GM10248 (cell line): ENCODE measurements at regions not wholly inside any gene's neighbourhood (a gene's known extent, or its start where the extent isn't known, plus 50 kb on each side); places are given as distances from the start of the nearest gene placed in this dataset.

Source experiments
- CTCF ChIA-PET: fragments of 300-600 bp; sonication (Branson Sonifier 250); formaldehyde crosslinking; extraction: SDS; loops from one replicate; lab custom pipeline; 2021; ENCODE audit warnings: antibody characterized with exemption; lab: Yijun Ruan, JAX
- POLR2A ChIA-PET: fragments of 350-650 bp; sonication (Branson Sonifier 250); formaldehyde crosslinking; extraction: SDS; loops from one replicate; lab custom pipeline; 2020; ENCODE audit warnings: antibody characterized with exemption; lab: Yijun Ruan, JAX
- DNase-seq: peaks from one replicate; pipeline ENCODE4 v3.0.0; 2012; ENCODE audit errors: extremely low spot score
- TF ChIP-seq, protein P1 (sequence below): IDR thresholded peaks from 2 replicates; pipeline ENCODE4 v1.5.1; 2012; ENCODE audit warnings: mild to moderate bottlenecking, low read depth; ENCODE audit errors: extremely low read depth, missing control alignments, control extremely low read depth

- DNase-seq = no peak
- POLR2A ChIA-PET = interaction anchor here (1.0 kb wide), 1 partner anchor 259 kb away, joined by 3 read pairs; no protein-coding TSS in a partner anchor
- CTCF ChIA-PET = interaction anchor here (0.7 to 1.9 kb wide), 4 partner anchors 13 to 60 kb away, joined by 3 to 6 read pairs (median 4); no protein-coding TSS in a partner anchor
- TF ChIP-seq, protein P1, sequence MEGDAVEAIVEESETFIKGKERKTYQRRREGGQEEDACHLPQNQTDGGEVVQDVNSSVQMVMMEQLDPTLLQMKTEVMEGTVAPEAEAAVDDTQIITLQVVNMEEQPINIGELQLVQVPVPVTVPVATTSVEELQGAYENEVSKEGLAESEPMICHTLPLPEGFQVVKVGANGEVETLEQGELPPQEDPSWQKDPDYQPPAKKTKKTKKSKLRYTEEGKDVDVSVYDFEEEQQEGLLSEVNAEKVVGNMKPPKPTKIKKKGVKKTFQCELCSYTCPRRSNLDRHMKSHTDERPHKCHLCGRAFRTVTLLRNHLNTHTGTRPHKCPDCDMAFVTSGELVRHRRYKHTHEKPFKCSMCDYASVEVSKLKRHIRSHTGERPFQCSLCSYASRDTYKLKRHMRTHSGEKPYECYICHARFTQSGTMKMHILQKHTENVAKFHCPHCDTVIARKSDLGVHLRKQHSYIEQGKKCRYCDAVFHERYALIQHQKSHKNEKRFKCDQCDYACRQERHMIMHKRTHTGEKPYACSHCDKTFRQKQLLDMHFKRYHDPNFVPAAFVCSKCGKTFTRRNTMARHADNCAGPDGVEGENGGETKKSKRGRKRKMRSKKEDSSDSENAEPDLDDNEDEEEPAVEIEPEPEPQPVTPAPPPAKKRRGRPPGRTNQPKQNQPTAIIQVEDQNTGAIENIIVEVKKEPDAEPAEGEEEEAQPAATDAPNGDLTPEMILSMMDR = no peak
Measured at GRCh38 chr3:189566550-189567130, 64.5 kb upstream of the TP63 start.

DNA sequence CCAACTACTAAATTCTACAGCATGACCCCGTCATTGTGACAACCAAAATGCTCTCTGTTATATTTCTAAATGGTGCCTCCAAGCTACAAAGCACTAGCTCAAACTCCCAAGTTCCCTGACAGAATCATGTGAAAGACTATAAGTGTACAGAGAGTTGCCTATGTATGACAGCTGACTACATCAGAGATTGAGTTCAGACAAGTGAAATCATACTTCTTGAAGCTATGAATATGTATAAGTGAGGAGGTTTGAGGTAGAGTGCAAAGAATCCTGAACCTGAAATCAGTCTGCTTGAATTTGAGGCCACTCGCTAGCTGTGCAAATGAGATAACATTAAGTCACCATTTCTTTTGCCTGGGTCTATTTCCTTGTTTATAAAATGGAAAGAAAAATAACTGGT is 63.9 kb upstream of the TP63 start:
- TF ChIP-seq, protein P1 = no peak
- CTCF ChIA-PET = interaction anchor here (0.7 to 1.9 kb wide), 5 partner anchors 12 to 60 kb away, joined by 3 to 6 read pairs (median 3); no protein-coding TSS in a partner anchor
- POLR2A ChIA-PET = interaction anchor here (1.0 kb wide), 1 partner anchor 260 kb away, joined by 3 read pairs; no protein-coding TSS in a partner anchor
- no peak for DNase-seq

- POLR2A ChIA-PET = no interaction called here
Measured at GRCh38 chr3:189567766-189568420, 63.3 kb upstream of the TP63 start.

GRCh38 chr3:189568961-189569360 is 62.2 kb upstream of the TP63 start:
- ChIA-PET CTCF (interaction anchor here (1.7 kb wide), 1 partner anchor 33 kb away, joined by 5 read pairs; no protein-coding TSS in a partner anchor), POLR2A (no interaction called here)
- TF ChIP-seq, protein P1 = no peak
- DNase-seq = no peak

More at GRCh38 chr3:189567766-189568420, 63.3 kb upstream of the TP63 start:
- DNase-seq = no peak
- TF ChIP-seq, protein P1 = no peak
- CTCF ChIA-PET = interaction anchor here (1.0 to 1.9 kb wide), 4 partner anchors 11 to 56 kb away, joined by 3 to 6 read pairs (median 4); no protein-coding TSS in a partner anchor

DNA sequence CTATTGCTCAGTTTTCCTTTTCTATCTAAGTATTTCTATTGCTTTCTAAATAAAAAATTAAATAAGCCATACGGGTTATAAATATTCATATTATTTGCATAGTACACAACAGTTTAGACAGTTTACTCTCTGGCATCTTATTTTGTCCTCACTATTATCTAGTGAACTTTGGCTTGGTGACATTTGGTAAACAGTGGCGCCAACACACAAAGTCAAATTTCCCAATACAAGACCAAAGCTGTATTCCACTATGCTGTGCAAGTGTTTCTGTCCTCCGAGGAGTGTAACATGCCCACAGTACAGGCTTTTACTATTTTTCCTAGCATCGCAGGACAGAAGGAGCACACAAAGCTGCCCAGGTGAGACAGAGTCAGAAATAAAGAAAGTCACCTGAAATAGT is 61.7 kb upstream of the TP63 start:
- no peak for DNase-seq
- POLR2A ChIA-PET = no interaction called here
- TF ChIP-seq, protein P1 = no peak
- CTCF ChIA-PET = interaction anchor here (1.7 kb wide), 1 partner anchor 32 kb away, joined by 5 read pairs; no protein-coding TSS in a partner anchor

DNA sequence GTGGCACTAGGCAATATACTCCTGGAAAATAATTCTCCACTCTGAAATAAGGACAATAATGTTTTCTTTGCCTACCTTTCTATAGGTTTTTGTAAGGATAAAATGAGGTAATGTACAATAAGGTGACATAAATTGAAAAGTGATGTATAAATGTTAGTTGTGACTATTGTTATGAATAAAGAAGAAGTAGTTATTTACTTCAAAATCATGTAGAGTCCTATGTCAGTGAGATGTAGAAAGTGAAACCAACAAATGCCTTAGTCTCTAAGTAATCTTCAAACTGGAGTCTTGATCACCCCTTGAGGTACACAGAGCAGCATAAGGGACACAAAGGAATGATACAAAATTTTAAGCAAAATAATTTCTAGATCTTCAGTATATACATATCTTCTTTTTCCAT is 60.3 kb upstream of the TP63 start:
- ChIA-PET CTCF (no interaction called here), POLR2A (no interaction called here)
- TF ChIP-seq, protein P1 = no peak
- DNase-seq = no peak
